K562 (cell line): ENCODE measurements at regions not wholly inside any gene's neighbourhood (a gene's known extent, or its start where the extent isn't known, plus 50 kb on each side); places are given as distances from the start of the nearest gene placed in this dataset.
A peak's percentile ranks its signal among the peaks of the same experiment; 100 is the strongest.

ENCODE experiments used
- ATAC-seq: fragments of 200-7000 bp; cut with Tn5 transposase; 3 replicates; pipeline ENCODE4 v1.9.1; 2020; ENCODE audit warnings: moderate library complexity
- BruUV-seq: library from RNA; stranded (reverse); fragments of 400-500 nt; replicated peaks from 2 replicates; lab custom pipeline; 2021; lab: Mats Ljungman, UMichigan
- CTCF ChIA-PET: fragments of 300-600 bp; formaldehyde crosslinking; extraction: SDS; loops from one replicate; lab custom pipeline; 2021; ENCODE audit warnings: low intra/inter-chr PET ratio; lab: Yijun Ruan, JAX
- POLR2A ChIA-PET: fragments of 300-600, 350-650 bp; sonication (Branson Sonifier 250); formaldehyde crosslinking; extraction: SDS; loops from one replicate; lab custom pipeline; 2021; ENCODE audit warnings: antibody characterized with exemption, inconsistent platforms; lab: Yijun Ruan, JAX
- DNase-seq, 4 experiments: peaks; one replicate each; pipeline versions ENCODE4 v3.0.0 to v3.0.0-alpha.2; 2011 to 2018; ENCODE audit warnings: low spot score in 3 of 4, mixed read lengths in 3 of 4; ENCODE audit errors: extremely low read depth in 1 of 4
- FAIRE-seq: peaks from 2 replicates; lab custom pipeline; 2011; peaks lifted over from hg19 to GRCh38; lab: Jason Lieb, UNC
- H2AFZ ChIP-seq: 2 replicates; pipeline ENCODE4 v1.6.0; 2011; ENCODE audit warnings: low read depth, low read length, control low read depth, inconsistent platforms
- H3K27ac ChIP-seq: fragments of 200-600 bp; 3 replicates; pipeline ENCODE4 v1.8.0; 2011; ENCODE audit warnings: low read depth, mild to moderate bottlenecking, control low read depth, inconsistent platforms, low read length, moderate library complexity, mixed read lengths; ENCODE audit errors: extremely low read depth
- H3K27me3 ChIP-seq, 2 experiments: fragments of 300-600 bp in 1 of 2; 2 replicates in 1 of 2; 3 replicates in 1 of 2; pipeline versions ENCODE4 v1.6.0 to v1.8.0; 2011; ENCODE audit warnings: inconsistent platforms in 2 of 2, low read length in 2 of 2, mild to moderate bottlenecking in 1 of 2, mixed read lengths in 1 of 2, moderate library complexity in 1 of 2; ENCODE audit not compliant: control insufficient read depth in 2 of 2, insufficient read depth in 2 of 2
- H3K36me3 ChIP-seq: fragments of 300-600 bp; 3 replicates; pipeline ENCODE4 v1.8.0; 2011; ENCODE audit warnings: mild to moderate bottlenecking, low read length, inconsistent platforms; ENCODE audit not compliant: control insufficient read depth, insufficient read depth
- H3K4me1 ChIP-seq, 2 experiments: fragments of 200-600 bp in 1 of 2; replicated peaks in 1 of 2; 2 replicates in 1 of 2; 3 replicates in 1 of 2; pipeline versions ENCODE4 v1.5.1 to v1.8.0; 2011; ENCODE audit warnings: inconsistent platforms in 2 of 2, low read length in 2 of 2, mild to moderate bottlenecking in 1 of 2, mixed read lengths in 1 of 2, moderate library complexity in 1 of 2; ENCODE audit not compliant: control insufficient read depth in 2 of 2, insufficient read depth in 2 of 2
- H3K4me2 ChIP-seq: 2 replicates; pipeline ENCODE4 v1.6.1; 2011; ENCODE audit warnings: low read length, control low read depth, inconsistent platforms, mixed read lengths; ENCODE audit not compliant: insufficient read depth
- H3K4me3 ChIP-seq: fragments of 200-600 bp; sonication (generic), shearing (Covaris generic); 2 replicates; pipeline ENCODE4 v1.5.1; 2016; ENCODE audit warnings: control low read depth, inconsistent platforms
- H3K79me2 ChIP-seq: fragments of 200-600 bp; 3 replicates; pipeline ENCODE4 v1.8.0; 2011; ENCODE audit warnings: low read length, inconsistent platforms; ENCODE audit not compliant: control insufficient read depth, insufficient read depth
- H3K9ac ChIP-seq, 2 experiments: 2 replicates each; pipeline versions ENCODE4 v1.6.0 to v1.6.1; 2011; ENCODE audit warnings: low read depth in 2 of 2, low read length in 2 of 2, control low read depth in 1 of 2, inconsistent platforms in 1 of 2, mild to moderate bottlenecking in 1 of 2, mixed read lengths in 1 of 2; ENCODE audit not compliant: insufficient read depth in 1 of 2
- H3K9me1 ChIP-seq: one replicate; pipeline ENCODE4 v1.6.0; 2011; ENCODE audit warnings: inconsistent platforms, mild to moderate bottlenecking, low read length, moderate library complexity; ENCODE audit not compliant: control insufficient read depth, insufficient read depth
- H3K9me3 ChIP-seq: replicated peaks from 2 replicates; pipeline ENCODE4 v1.5.1; 2011; ENCODE audit warnings: low read depth, low read length, inconsistent platforms; ENCODE audit not compliant: control insufficient read depth, insufficient read depth
- H4K20me1 ChIP-seq: replicated peaks from 2 replicates; pipeline ENCODE4 v1.6.1; 2011; ENCODE audit warnings: low read length, inconsistent platforms, mixed read lengths; ENCODE audit not compliant: control insufficient read depth, insufficient read depth
- ZNF583 ChIP-seq: fragments of 250-450 bp; sonication (Bioruptor Pico); IDR thresholded peaks from 2 replicates; pipeline ENCODE4 v1.4.0; 2020
- WGBS: fragments of 100-300 bp; shearing (Covaris generic); methylation state at CpG from one replicate; pipeline ENCODE4 v1.1.6; 2016; ENCODE audit warnings: low coverage, mixed read lengths; ENCODE audit not compliant: insufficient coverage; ENCODE audit errors: missing lambda C conversion rate; 5-methylcytosine and 5-hydroxymethylcytosine counted together
- in situ Hi-C: fragments of 300-500 bp; cut with MboI; formaldehyde crosslinking; loops from 4 replicates; pipeline ENCODE4 v1.15.0; 2018; ENCODE audit warnings: inconsistent platforms, mixed read lengths
- intact Hi-C: fragments of 100-400 bp; cut with micrococcal nuclease; formaldehyde crosslinking; loops from 2 replicates; pipeline ENCODE4 v1.14.2; 2022
- TF ChIP-seq, protein P1 (sequence below): fragments of 450-650 bp; formaldehyde crosslinking; IDR thresholded peaks from 2 replicates; pipeline ENCODE4 v1.4.0; 2022; ENCODE audit warnings: missing genetic modification characterization
- TF ChIP-seq, protein P2 (sequence below): fragments of 450-650 bp; IDR thresholded peaks from 2 replicates; pipeline ENCODE4 v1.6.1; 2016; ENCODE audit warnings: borderline replicate concordance
- TF ChIP-seq, protein P3 (sequence below): fragments of 450-650 bp; formaldehyde crosslinking; IDR thresholded peaks from 2 replicates; pipeline ENCODE4 v1.4.0; 2020; ENCODE audit warnings: mild to moderate bottlenecking, moderate library complexity

DNA sequence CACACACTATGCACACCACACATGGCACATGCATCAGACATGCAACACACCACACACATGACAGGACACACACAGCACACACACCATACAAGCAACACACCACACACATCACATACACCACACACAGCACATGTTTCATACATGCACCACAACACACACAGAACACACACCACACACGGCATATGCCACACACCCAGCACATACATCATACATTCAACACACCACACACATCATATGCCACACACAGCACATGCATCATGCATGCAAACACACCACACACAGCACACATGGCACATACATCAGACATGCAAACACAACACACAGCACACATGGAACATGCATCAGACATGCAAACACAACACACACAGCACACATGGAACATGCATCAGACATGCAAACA, 80.7 kb upstream of the LRPAP1 start:
- H2AFZ ChIP-seq: no peak overlapping the region
- H3K36me3 ChIP-seq: no peaks in the 10 kb centered on the region
- H3K9ac ChIP-seq: no peak overlapping the region
- ATAC-seq: no peak
- H3K79me2 ChIP-seq: no peaks in the 10 kb centered on the region
- H3K27ac ChIP-seq: no peak overlapping the region; the same call in 2 of the 3 replicates
- POLR2A ChIA-PET: no interaction called here
- no peak overlapping the region for H3K4me2 ChIP-seq
- no peaks in the 10 kb centered on the region for H3K9me1 ChIP-seq
- H3K4me1 ChIP-seq: no peaks in the 10 kb centered on the region
- FAIRE-seq: no peak
- intact Hi-C loops: no loop called here
- peaks cover 0 to 18% of the 10 kb centered on the region in 2 experiments; a peak in 1 of 5 replicates for H3K27me3 ChIP-seq
- DNase-seq: no peak
- H3K9me3 ChIP-seq: peaks cover 6% of the 10 kb centered on the region
- TF ChIP-seq, protein P1, sequence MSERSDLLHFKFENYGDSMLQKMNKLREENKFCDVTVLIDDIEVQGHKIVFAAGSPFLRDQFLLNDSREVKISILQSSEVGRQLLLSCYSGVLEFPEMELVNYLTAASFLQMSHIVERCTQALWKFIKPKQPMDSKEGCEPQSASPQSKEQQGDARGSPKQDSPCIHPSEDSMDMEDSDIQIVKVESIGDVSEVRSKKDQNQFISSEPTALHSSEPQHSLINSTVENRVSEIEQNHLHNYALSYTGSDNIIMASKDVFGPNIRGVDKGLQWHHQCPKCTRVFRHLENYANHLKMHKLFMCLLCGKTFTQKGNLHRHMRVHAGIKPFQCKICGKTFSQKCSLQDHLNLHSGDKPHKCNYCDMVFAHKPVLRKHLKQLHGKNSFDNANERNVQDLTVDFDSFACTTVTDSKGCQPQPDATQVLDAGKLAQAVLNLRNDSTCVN (CRISPR knock-in tag): peak; percentile 28; the same call in 1 of the 2 replicates
- TF ChIP-seq ZNF583: no peak
- in situ Hi-C loops: no loop called here
- H4K20me1 ChIP-seq: no peaks in the 10 kb centered on the region
- no peak overlapping the region for H3K4me3 ChIP-seq
- CTCF ChIA-PET: no interaction called here
- 0% methylated on average over 1 of the region's 1 CpG for WGBS
- BruUV-seq: no TSS peak

DNA sequence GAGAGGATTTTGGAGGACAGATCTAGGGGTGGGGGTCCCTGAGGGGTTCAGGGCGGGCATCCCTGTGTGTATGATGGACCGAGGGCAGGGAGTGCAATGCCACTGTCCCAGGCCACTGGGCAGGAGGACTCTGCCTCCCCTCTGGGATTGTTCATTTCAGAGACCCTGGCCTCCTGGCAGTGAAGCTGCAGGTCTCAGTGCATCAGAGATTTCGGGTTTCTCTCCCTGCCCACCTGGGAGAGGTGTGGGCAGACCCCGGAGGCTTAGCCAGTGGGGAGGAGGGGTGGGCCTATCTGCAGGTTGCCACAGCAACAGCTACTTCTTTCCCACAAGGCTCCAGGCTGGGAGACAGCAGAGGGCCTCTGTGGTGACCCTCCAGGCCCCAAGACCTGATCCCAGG, 80.1 kb upstream of the LRPAP1 start:
- Histone ChIP-seq H3K4me3 (no peak overlapping the region), H4K20me1 (no peaks in the 10 kb centered on the region), H3K27me3 (peaks cover 0 to 18% of the 10 kb centered on the region in 2 experiments; a peak in 1 of 5 replicates), H3K4me2 (no peak overlapping the region), H2AFZ (no peak overlapping the region), H3K36me3 (no peaks in the 10 kb centered on the region), H3K9me1 (no peaks in the 10 kb centered on the region), H3K79me2 (no peaks in the 10 kb centered on the region), H3K9ac (no peak overlapping the region), H3K27ac (no peak overlapping the region), H3K9me3 (peaks cover 6% of the 10 kb centered on the region), H3K4me1 (no peaks in the 10 kb centered on the region)
- WGBS: 4% methylated on average over 4 of the region's 4 CpGs
- ChIA-PET POLR2A (no interaction called here), CTCF (no interaction called here)
- DNase-seq: no peak
- no TSS peak for BruUV-seq
- FAIRE-seq: no peak
- intact Hi-C loops: no loop called here
- no peak for ATAC-seq
- in situ Hi-C loops: no loop called here
- TF ChIP-seq, protein P2, sequence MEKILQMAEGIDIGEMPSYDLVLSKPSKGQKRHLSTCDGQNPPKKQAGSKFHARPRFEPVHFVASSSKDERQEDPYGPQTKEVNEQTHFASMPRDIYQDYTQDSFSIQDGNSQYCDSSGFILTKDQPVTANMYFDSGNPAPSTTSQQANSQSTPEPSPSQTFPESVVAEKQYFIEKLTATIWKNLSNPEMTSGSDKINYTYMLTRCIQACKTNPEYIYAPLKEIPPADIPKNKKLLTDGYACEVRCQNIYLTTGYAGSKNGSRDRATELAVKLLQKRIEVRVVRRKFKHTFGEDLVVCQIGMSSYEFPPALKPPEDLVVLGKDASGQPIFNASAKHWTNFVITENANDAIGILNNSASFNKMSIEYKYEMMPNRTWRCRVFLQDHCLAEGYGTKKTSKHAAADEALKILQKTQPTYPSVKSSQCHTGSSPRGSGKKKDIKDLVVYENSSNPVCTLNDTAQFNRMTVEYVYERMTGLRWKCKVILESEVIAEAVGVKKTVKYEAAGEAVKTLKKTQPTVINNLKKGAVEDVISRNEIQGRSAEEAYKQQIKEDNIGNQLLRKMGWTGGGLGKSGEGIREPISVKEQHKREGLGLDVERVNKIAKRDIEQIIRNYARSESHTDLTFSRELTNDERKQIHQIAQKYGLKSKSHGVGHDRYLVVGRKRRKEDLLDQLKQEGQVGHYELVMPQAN: no peak
- TF ChIP-seq, protein P3, sequence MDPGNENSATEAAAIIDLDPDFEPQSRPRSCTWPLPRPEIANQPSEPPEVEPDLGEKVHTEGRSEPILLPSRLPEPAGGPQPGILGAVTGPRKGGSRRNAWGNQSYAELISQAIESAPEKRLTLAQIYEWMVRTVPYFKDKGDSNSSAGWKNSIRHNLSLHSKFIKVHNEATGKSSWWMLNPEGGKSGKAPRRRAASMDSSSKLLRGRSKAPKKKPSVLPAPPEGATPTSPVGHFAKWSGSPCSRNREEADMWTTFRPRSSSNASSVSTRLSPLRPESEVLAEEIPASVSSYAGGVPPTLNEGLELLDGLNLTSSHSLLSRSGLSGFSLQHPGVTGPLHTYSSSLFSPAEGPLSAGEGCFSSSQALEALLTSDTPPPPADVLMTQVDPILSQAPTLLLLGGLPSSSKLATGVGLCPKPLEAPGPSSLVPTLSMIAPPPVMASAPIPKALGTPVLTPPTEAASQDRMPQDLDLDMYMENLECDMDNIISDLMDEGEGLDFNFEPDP: no peak
